ENCODE measurements at regions not wholly inside any gene's neighbourhood (a gene's known extent, or its start where the extent isn't known, plus 50 kb on each side); places are given as distances from the start of the nearest gene placed in this dataset.

GRCh38 chr2:117698287-117698686 is 116.2 kb upstream of the DDX18 start:
- H3K27ac ChIP-seq = no peak overlapping the region
- TF ChIP-seq, protein P1, sequence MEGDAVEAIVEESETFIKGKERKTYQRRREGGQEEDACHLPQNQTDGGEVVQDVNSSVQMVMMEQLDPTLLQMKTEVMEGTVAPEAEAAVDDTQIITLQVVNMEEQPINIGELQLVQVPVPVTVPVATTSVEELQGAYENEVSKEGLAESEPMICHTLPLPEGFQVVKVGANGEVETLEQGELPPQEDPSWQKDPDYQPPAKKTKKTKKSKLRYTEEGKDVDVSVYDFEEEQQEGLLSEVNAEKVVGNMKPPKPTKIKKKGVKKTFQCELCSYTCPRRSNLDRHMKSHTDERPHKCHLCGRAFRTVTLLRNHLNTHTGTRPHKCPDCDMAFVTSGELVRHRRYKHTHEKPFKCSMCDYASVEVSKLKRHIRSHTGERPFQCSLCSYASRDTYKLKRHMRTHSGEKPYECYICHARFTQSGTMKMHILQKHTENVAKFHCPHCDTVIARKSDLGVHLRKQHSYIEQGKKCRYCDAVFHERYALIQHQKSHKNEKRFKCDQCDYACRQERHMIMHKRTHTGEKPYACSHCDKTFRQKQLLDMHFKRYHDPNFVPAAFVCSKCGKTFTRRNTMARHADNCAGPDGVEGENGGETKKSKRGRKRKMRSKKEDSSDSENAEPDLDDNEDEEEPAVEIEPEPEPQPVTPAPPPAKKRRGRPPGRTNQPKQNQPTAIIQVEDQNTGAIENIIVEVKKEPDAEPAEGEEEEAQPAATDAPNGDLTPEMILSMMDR (IDR thresholded peaks at IDR 0.05) = no peak
- TF ChIP-seq POLR2A (IDR thresholded peaks at IDR 0.05) = no peak
- no peaks in the 10 kb centered on the region for H3K36me3 ChIP-seq
- DNase-seq = no peak
- H3K4me3 ChIP-seq = no peak overlapping the region
- no peaks in the 10 kb centered on the region for H3K4me1 ChIP-seq
- H3K27me3 ChIP-seq = no peaks in the 10 kb centered on the region
- H3K9me3 ChIP-seq = no peaks in the 10 kb centered on the region

DNA sequence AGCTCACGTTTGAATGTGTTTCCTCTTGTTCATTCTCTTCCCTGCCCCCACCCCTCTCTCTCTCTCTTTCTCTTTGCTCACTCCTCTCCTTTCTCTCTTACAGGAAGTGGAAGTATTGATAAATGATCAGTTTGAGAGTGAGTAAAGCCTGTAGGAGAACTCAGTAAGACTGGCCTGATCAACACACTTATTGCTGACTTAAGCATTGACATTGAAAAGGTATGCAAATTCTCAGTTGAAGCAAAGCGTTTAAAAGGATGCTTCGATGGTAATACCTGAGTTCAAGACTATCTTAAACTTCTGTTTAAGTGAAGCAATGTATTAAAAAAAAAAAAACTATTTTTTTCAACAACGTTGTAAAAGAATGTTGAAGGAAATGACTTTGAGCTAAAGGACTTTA is 115.7 kb upstream of the DDX18 start:
- Histone ChIP-seq H3K27me3 (no peaks in the 10 kb centered on the region), H3K36me3 (no peaks in the 10 kb centered on the region), H3K4me1 (no peaks in the 10 kb centered on the region), H3K4me3 (no peak overlapping the region), H3K27ac (no peak overlapping the region), H3K9me3 (no peaks in the 10 kb centered on the region)
- DNase-seq = no peak
- no peak for TF ChIP-seq POLR2A (IDR thresholded peaks at IDR 0.05)
- TF ChIP-seq, protein P1 (IDR thresholded peaks at IDR 0.05) = no peak

DNA sequence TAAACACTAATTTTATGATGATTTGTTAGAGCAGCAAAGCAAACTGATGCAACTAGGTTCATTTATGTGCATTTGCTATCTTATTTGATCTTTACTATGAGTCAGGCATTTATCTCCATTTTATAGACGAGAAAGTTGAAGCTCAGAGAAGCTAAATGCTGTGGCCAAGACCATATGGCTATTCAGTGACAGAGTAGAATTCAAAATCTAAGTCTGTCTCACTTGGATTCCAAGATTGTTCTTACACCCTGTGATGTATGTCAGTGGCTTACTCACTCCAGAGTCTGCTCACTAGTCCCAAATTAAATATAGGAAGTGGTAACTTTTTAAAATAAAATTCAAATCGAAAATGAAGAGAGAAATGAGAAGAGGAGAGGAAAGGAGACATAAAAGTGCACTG is 114.0 kb upstream of the DDX18 start:
- Histone ChIP-seq H3K4me3 (no peak overlapping the region), H3K9me3 (no peaks in the 10 kb centered on the region)

GRCh38 chr2:117701365-117701764 is 113.1 kb upstream of the DDX18 start:
- no peak for TF ChIP-seq POLR2A (IDR thresholded peaks at IDR 0.05)
- TF ChIP-seq, protein P1 (IDR thresholded peaks at IDR 0.05) = no peak
- H3K4me3 ChIP-seq = no peak overlapping the region
- no peak for DNase-seq
- no peaks in the 10 kb centered on the region for H3K4me1 ChIP-seq
- H3K9me3 ChIP-seq = no peaks in the 10 kb centered on the region
- H3K27me3 ChIP-seq = no peaks in the 10 kb centered on the region
- H3K27ac ChIP-seq = no peak overlapping the region
- no peaks in the 10 kb centered on the region for H3K36me3 ChIP-seq

More for the DNA sequence above, 114.0 kb upstream of the DDX18 start:
- TF ChIP-seq POLR2A (IDR thresholded peaks at IDR 0.05) = no peak
- TF ChIP-seq, protein P1 (IDR thresholded peaks at IDR 0.05) = no peak
- Histone ChIP-seq H3K27me3 (no peaks in the 10 kb centered on the region), H3K27ac (no peak overlapping the region), H3K4me1 (no peaks in the 10 kb centered on the region), H3K36me3 (no peaks in the 10 kb centered on the region)
- no peak for DNase-seq

DNA sequence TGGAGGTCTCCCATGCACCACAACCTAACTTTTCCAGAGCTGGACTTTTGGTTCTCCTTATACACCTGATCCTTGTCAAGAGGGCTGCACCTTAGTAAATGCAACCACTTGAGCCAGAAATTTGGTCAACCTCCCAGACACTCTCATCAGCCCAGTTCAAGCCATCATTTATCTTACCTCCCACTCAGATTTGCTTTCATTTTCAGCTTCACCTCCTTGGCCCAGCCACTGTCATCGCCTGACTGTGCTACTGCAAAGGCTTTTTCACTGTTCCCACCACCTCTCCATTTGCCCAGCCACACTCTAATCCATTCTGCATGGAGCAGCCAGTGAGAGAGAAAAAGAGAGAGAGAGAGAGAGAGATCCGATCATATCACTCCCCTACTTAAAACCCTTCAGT is 112.4 kb upstream of the DDX18 start:
- Histone ChIP-seq H3K4me3 (no peak overlapping the region), H3K9me3 (no peaks in the 10 kb centered on the region), H3K27me3 (no peaks in the 10 kb centered on the region), H3K27ac (no peak overlapping the region), H3K4me1 (no peaks in the 10 kb centered on the region), H3K36me3 (no peaks in the 10 kb centered on the region)
- no peak for DNase-seq
- TF ChIP-seq POLR2A (IDR thresholded peaks at IDR 0.05) = no peak
- TF ChIP-seq, protein P1 (IDR thresholded peaks at IDR 0.05) = no peak

DNA sequence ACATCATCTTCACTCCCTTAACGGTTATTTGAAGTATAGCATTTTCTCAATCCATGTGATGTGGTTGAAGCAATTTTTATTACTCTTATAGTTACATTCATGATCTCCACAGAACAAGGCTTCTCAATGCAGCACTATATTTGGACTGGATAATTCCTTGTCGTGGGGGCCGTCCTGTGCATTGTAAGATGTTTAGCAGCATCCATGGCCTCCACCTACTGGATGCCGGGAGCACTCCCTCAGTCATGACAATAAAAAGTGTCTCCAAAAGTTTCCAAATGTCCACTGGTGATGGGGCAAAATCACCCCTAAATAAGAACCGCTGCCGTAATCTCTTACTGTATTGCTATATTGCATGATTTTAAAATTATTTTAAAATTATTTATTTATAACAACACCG is 110.6 kb upstream of the DDX18 start:
- TF ChIP-seq POLR2A (IDR thresholded peaks at IDR 0.05) = no peak
- TF ChIP-seq, protein P1 (IDR thresholded peaks at IDR 0.05) = no peak
- Histone ChIP-seq H3K27ac (no peak overlapping the region), H3K27me3 (no peaks in the 10 kb centered on the region), H3K4me1 (no peaks in the 10 kb centered on the region), H3K9me3 (no peaks in the 10 kb centered on the region), H3K4me3 (no peak overlapping the region), H3K36me3 (no peaks in the 10 kb centered on the region)
- no peak for DNase-seq

All from Peyer's patch (tissue), 4 donors.